Thyroid gland (tissue), 4 donors: ENCODE measurements at regions not wholly inside any gene's neighbourhood (a gene's known extent, or its start where the extent isn't known, plus 50 kb on each side); places are given as distances from the start of the nearest gene placed in this dataset.

Source experiments
- DNase-seq, 2 donors: peaks; one replicate each; pipeline ENCODE4 v3.0.0-alpha.2; 2019
- H3K27ac ChIP-seq, 3 donors: fragments of 200-600 bp; sonication (generic); 1 replicate in 2 of 3; 2 replicates in 1 of 3; pipeline ENCODE4 v1.5.1; 2016 to 2019; ENCODE audit warnings: mild to moderate bottlenecking in 1 of 3, moderate library complexity in 1 of 3
- H3K27me3 ChIP-seq: fragments of 200-600 bp; sonication (generic); one replicate; pipeline ENCODE4 v1.5.1; 2019
- H3K36me3 ChIP-seq, 2 donors: fragments of 200-600 bp; sonication (generic); one replicate each; pipeline ENCODE4 v1.5.1; 2016 to 2019
- H3K4me1 ChIP-seq, 2 donors: fragments of 200-600 bp; sonication (generic); one replicate each; pipeline ENCODE4 v1.5.1; 2017 to 2019
- H3K4me3 ChIP-seq, 3 donors: fragments of 200-600 bp; sonication (generic); replicated peaks in 1 of 3; 1 replicate in 2 of 3; 2 replicates in 1 of 3; pipeline ENCODE4 v1.5.1; 2016; ENCODE audit warnings: mild to moderate bottlenecking in 1 of 3
- H3K9me3 ChIP-seq: fragments of 200-600 bp; sonication (generic); one replicate; pipeline ENCODE4 v1.5.1; 2017
- CTCF ChIP-seq, 6 experiments: fragments of 200-600 bp in 3 of 6; fragments of 450-650 bp in 3 of 6; sonication (generic) in 3 of 6; IDR thresholded peaks; one replicate each; pipeline ENCODE4 v1.5.1; 2016 to 2019; ENCODE audit warnings: antibody characterized with exemption in 6 of 6, mild to moderate bottlenecking in 2 of 6, inconsistent platforms in 1 of 6, moderate library complexity in 1 of 6
- POLR2A ChIP-seq, 2 donors: fragments of 450-650 bp; IDR thresholded peaks; one replicate each; pipeline ENCODE4 v1.6.1; 2017; ENCODE audit warnings: antibody characterized with exemption in 2 of 2, mild to moderate bottlenecking in 2 of 2, moderate library complexity in 1 of 2
- WGBS, 2 donors: methylation state at CpG; one replicate each; pipeline ENCODE4 v1.1.5; 2017; 5-methylcytosine and 5-hydroxymethylcytosine counted together
- intact Hi-C: fragments of 100-400 bp; cut with DNase I; formaldehyde crosslinking; loops from one replicate; pipeline ENCODE4 v1.15.1; 2023

GRCh38 chr6:167442796-167443680 is 118.2 kb downstream of the TTLL2 start:
- Histone ChIP-seq H3K27ac (no peak overlapping the region), H3K9me3 (no peaks in the 10 kb centered on the region), H3K27me3 (no peaks in the 10 kb centered on the region), H3K4me1 (no peaks in the 10 kb centered on the region), H3K4me3 (no peak overlapping the region), H3K36me3 (no peaks in the 10 kb centered on the region)
- no peak for DNase-seq
- intact Hi-C loops = no loop called here
- WGBS, 2 donors = 73 to 79% methylated on average over 15 of the region's 15 CpGs
- TF ChIP-seq CTCF (IDR thresholded peaks at IDR 0.05) (no peak), POLR2A (IDR thresholded peaks at IDR 0.05) (no peak)

- DNase-seq = no peak
- Histone ChIP-seq H3K36me3 (no peaks in the 10 kb centered on the region), H3K4me1 (no peaks in the 10 kb centered on the region), H3K27me3 (no peaks in the 10 kb centered on the region), H3K4me3 (no peak overlapping the region), H3K27ac (no peak overlapping the region), H3K9me3 (no peaks in the 10 kb centered on the region)
- no peak for TF ChIP-seq CTCF (IDR thresholded peaks at IDR 0.05)
- no peak for TF ChIP-seq POLR2A (IDR thresholded peaks at IDR 0.05)
- intact Hi-C loops = no loop called here
- WGBS, 2 donors = 93 to 97% methylated on average over 9 of the region's 9 CpGs
Measured at GRCh38 chr6:167444602-167445346, 119.9 kb downstream of the TTLL2 start.

- H3K4me1 ChIP-seq = no peaks in the 10 kb centered on the region
- no peaks in the 10 kb centered on the region for H3K36me3 ChIP-seq
- no peak overlapping the region for H3K27ac ChIP-seq
- TF ChIP-seq CTCF (IDR thresholded peaks at IDR 0.05) = no peak
- DNase-seq = no peak
- no peaks in the 10 kb centered on the region for H3K9me3 ChIP-seq
- intact Hi-C loops = no loop called here
- H3K4me3 ChIP-seq = no peak overlapping the region
- H3K27me3 ChIP-seq = no peaks in the 10 kb centered on the region
- WGBS, 2 donors = 76 to 81% methylated on average over 7 of the region's 7 CpGs
Measured at GRCh38 chr6:167445568-167445967, 120.7 kb downstream of the TTLL2 start.

GRCh38 chr6:167446046-167446445 is 121.2 kb downstream of the TTLL2 start:
- no peaks in the 10 kb centered on the region for H3K9me3 ChIP-seq
- DNase-seq = no peak
- H3K4me3 ChIP-seq = no peak overlapping the region
- no peak for TF ChIP-seq POLR2A (IDR thresholded peaks at IDR 0.05)
- no peak for TF ChIP-seq CTCF (IDR thresholded peaks at IDR 0.05)
- intact Hi-C loops = no loop called here
- no peaks in the 10 kb centered on the region for H3K27me3 ChIP-seq
- no peaks in the 10 kb centered on the region for H3K4me1 ChIP-seq
- WGBS, 2 donors = 74 to 80% methylated on average over 8 of the region's 8 CpGs
- H3K27ac ChIP-seq = no peak overlapping the region
- no peaks in the 10 kb centered on the region for H3K36me3 ChIP-seq

GRCh38 chr6:167446971-167447370 is 122.1 kb downstream of the TTLL2 start:
- Histone ChIP-seq H3K27me3 (no peaks in the 10 kb centered on the region), H3K4me3 (no peak overlapping the region), H3K36me3 (no peaks in the 10 kb centered on the region), H3K27ac (no peak overlapping the region), H3K9me3 (no peaks in the 10 kb centered on the region), H3K4me1 (no peaks in the 10 kb centered on the region)
- no peak for TF ChIP-seq POLR2A (IDR thresholded peaks at IDR 0.05)
- no peak for TF ChIP-seq CTCF (IDR thresholded peaks at IDR 0.05)
- 90 to 93% methylated on average over 9 of the region's 9 CpGs for WGBS, 2 donors
- DNase-seq = no peak
- intact Hi-C loops = no loop called here
